OCI-LY1 (cell line): ENCODE measurements at regions not wholly inside any gene's neighbourhood (a gene's known extent, or its start where the extent isn't known, plus 50 kb on each side); places are given as distances from the start of the nearest gene placed in this dataset.

Experiments used
- H2AFZ ChIP-seq: fragments of 200-600 bp; sonication (generic), shearing (Covaris generic); 2 replicates; pipeline ENCODE4 v1.6.0; 2014; ENCODE audit warnings: antibody characterized with exemption, mild to moderate bottlenecking, low read length
- H3F3A ChIP-seq: fragments of 200-600 bp; sonication (generic), shearing (Covaris generic); 2 replicates; pipeline ENCODE4 v1.6.0; 2014; ENCODE audit warnings: mild to moderate bottlenecking, antibody characterized with exemption, low read length, moderate library complexity; ENCODE audit not compliant: insufficient read depth
- H3K27ac ChIP-seq: fragments of 200-600 bp; sonication (generic); 2 replicates; pipeline ENCODE4 v1.5.1; 2014; ENCODE audit warnings: low read length, mixed run types, mild to moderate bottlenecking, low read depth; ENCODE audit not compliant: poor library complexity, severe bottlenecking
- H3K27me3 ChIP-seq: fragments of 200-600 bp; sonication (generic); 2 replicates; pipeline ENCODE4 v1.6.0; 2014; ENCODE audit warnings: antibody characterized with exemption, mild to moderate bottlenecking, low read length, moderate library complexity; ENCODE audit not compliant: insufficient read depth
- H3K36me3 ChIP-seq: fragments of 200-600 bp; sonication (generic); 2 replicates; pipeline ENCODE4 v1.6.1; 2014; ENCODE audit warnings: mild to moderate bottlenecking, antibody characterized with exemption, low read length, moderate library complexity, mixed read lengths; ENCODE audit not compliant: insufficient read depth
- H3K4me1 ChIP-seq: fragments of 200-600 bp; sonication (generic); 2 replicates; pipeline ENCODE4 v1.5.1; 2014; ENCODE audit warnings: mild to moderate bottlenecking, low read length, moderate library complexity; ENCODE audit not compliant: insufficient read depth, severe bottlenecking
- H3K4me2 ChIP-seq: fragments of 200-600 bp; sonication (generic), shearing (Covaris generic); 2 replicates; pipeline ENCODE4 v1.6.1; 2014; ENCODE audit warnings: low read length
- H3K4me3 ChIP-seq: fragments of 200-600 bp; sonication (generic); 2 replicates; pipeline ENCODE4 v1.5.1; 2014; ENCODE audit warnings: low read length, low read depth, mild to moderate bottlenecking, mixed read lengths; ENCODE audit not compliant: poor library complexity, severe bottlenecking
- H3K79me2 ChIP-seq: fragments of 200-600 bp; shearing (Covaris generic); 2 replicates; pipeline ENCODE4 v1.6.1; 2016; ENCODE audit warnings: mixed run types, low read length, mixed read lengths; ENCODE audit not compliant: insufficient read depth
- H3K9ac ChIP-seq: fragments of 200-600 bp; sonication (generic), shearing (Covaris generic); 2 replicates; pipeline ENCODE4 v1.6.1; 2014; ENCODE audit warnings: mild to moderate bottlenecking, low read length, mixed read lengths
- H3K9me2 ChIP-seq: fragments of 200-600 bp; sonication (generic), shearing (Covaris generic); 2 replicates; pipeline ENCODE4 v1.6.1; 2014; ENCODE audit warnings: low read depth, mild to moderate bottlenecking, low read length, mixed read lengths
- H3K9me3 ChIP-seq: fragments of 200-600 bp; shearing (Covaris generic); 2 replicates; pipeline ENCODE4 v1.6.1; 2014; ENCODE audit warnings: low read length, mixed read lengths
- H4K20me1 ChIP-seq: fragments of 200-600 bp; sonication (generic), shearing (Covaris generic); 2 replicates; pipeline ENCODE4 v1.6.0; 2016; ENCODE audit warnings: mild to moderate bottlenecking, low read length; ENCODE audit not compliant: insufficient read depth
- CTCF ChIP-seq: fragments of 200-600 bp; sonication (generic), shearing (Covaris generic); IDR thresholded peaks from 2 replicates; pipeline ENCODE4 v1.5.1; 2017; ENCODE audit warnings: mild to moderate bottlenecking, antibody characterized with exemption, low read length, moderate library complexity, mixed read lengths
- EZH2 ChIP-seq: fragments of 200-600 bp; sonication (generic), shearing (Covaris generic); IDR thresholded peaks from 2 replicates; pipeline ENCODE4 v1.8.0; 2017; ENCODE audit warnings: borderline replicate concordance, mixed run types, mild to moderate bottlenecking, antibody characterized with exemption, low read length, moderate library complexity, mixed read lengths

- Histone ChIP-seq H3K27ac (no peak overlapping the region), H3K9ac (no peak overlapping the region), H3K36me3 (no peaks in the 10 kb centered on the region), H3K9me3 (no peaks in the 10 kb centered on the region), H3K79me2 (no peaks in the 10 kb centered on the region), H3K9me2 (no peaks in the 10 kb centered on the region), H3K27me3 (no peaks in the 10 kb centered on the region), H4K20me1 (no peaks in the 10 kb centered on the region), H3K4me3 (no peak overlapping the region), H3K4me2 (no peak overlapping the region), H2AFZ (no peak overlapping the region), H3K4me1 (no peaks in the 10 kb centered on the region), H3F3A (no peaks in the 10 kb centered on the region)
- no peak for TF ChIP-seq CTCF
- TF ChIP-seq EZH2: no peak
These were observed 496.1 kb downstream of the NR4A2 start for GRCh38 chr2:155836439-155836838.

- Histone ChIP-seq H3K79me2 (no peaks in the 10 kb centered on the region), H3K27me3 (no peaks in the 10 kb centered on the region), H3K9me2 (no peaks in the 10 kb centered on the region), H3K4me2 (no peak overlapping the region), H2AFZ (no peak overlapping the region), H3K4me1 (no peaks in the 10 kb centered on the region), H3K9ac (no peak overlapping the region), H3K36me3 (no peaks in the 10 kb centered on the region), H4K20me1 (no peaks in the 10 kb centered on the region), H3K27ac (no peak overlapping the region), H3F3A (no peaks in the 10 kb centered on the region), H3K9me3 (no peaks in the 10 kb centered on the region), H3K4me3 (no peak overlapping the region)
- no peak for TF ChIP-seq EZH2
- TF ChIP-seq CTCF: no peak
These were observed 501.5 kb downstream of the NR4A2 start for GRCh38 chr2:155830817-155831579.

- Histone ChIP-seq H3K36me3 (no peaks in the 10 kb centered on the region), H3K79me2 (no peaks in the 10 kb centered on the region), H3K4me2 (no peak overlapping the region), H3K4me1 (no peaks in the 10 kb centered on the region), H3K27me3 (no peaks in the 10 kb centered on the region), H3K27ac (no peak overlapping the region), H2AFZ (no peak overlapping the region), H3F3A (no peaks in the 10 kb centered on the region), H3K9ac (no peak overlapping the region), H3K4me3 (no peak overlapping the region), H3K9me3 (no peaks in the 10 kb centered on the region), H3K9me2 (no peaks in the 10 kb centered on the region), H4K20me1 (no peaks in the 10 kb centered on the region)
- TF ChIP-seq CTCF (no peak), EZH2 (no peak)
These were observed 502.2 kb downstream of the NR4A2 start for GRCh38 chr2:155830351-155830750.
